D721Med (cell line): ENCODE measurements at regions not wholly inside any gene's neighbourhood (a gene's known extent, or its start where the extent isn't known, plus 50 kb on each side); places are given as distances from the start of the nearest gene placed in this dataset.

Experiments used
- DNase-seq: peaks from one replicate; pipeline ENCODE4 v3.0.0; 2011; ENCODE audit warnings: low spot score; ENCODE audit not compliant: insufficient read length
- FAIRE-seq: peaks from 2 replicates; lab custom pipeline; 2011; peaks lifted over from hg19 to GRCh38; lab: Jason Lieb, UNC
- CTCF ChIP-seq: IDR thresholded peaks from 2 replicates; pipeline ENCODE4 v1.5.1; 2012; ENCODE audit warnings: mild to moderate bottlenecking, control low read depth; ENCODE audit not compliant: insufficient read depth; ENCODE audit errors: missing control alignments

GRCh38 chr5:30401479-30402058 is 791.9 kb upstream of the CDH6 start:
- FAIRE-seq (peak; percentile 67), DNase-seq (no peak)
- peak; percentile 91 for TF ChIP-seq CTCF

GRCh38 chr5:30398423-30398822 is 795.1 kb upstream of the CDH6 start:
- TF ChIP-seq CTCF = no peak
- DNase-seq (no peak), FAIRE-seq (no peak)

GRCh38 chr5:30392897-30393296 is 800.6 kb upstream of the CDH6 start:
- no peak for TF ChIP-seq CTCF
- DNase-seq (no peak), FAIRE-seq (no peak)

GRCh38 chr5:30390095-30390494 is 803.4 kb upstream of the CDH6 start:
- no peak for DNase-seq
- no peak for FAIRE-seq

GRCh38 chr5:30387974-30388632 is 805.4 kb upstream of the CDH6 start:
- no peak for TF ChIP-seq CTCF
- no peak for DNase-seq
- FAIRE-seq = no peak

More at GRCh38 chr5:30390095-30390494, 803.4 kb upstream of the CDH6 start:
- TF ChIP-seq CTCF = no peak

GRCh38 chr5:30385754-30386153 is 807.7 kb upstream of the CDH6 start:
- DNase-seq (no peak), FAIRE-seq (no peak)
- no peak for TF ChIP-seq CTCF

GRCh38 chr5:30384171-30384570 is 809.3 kb upstream of the CDH6 start:
- TF ChIP-seq CTCF = no peak
- no peak for FAIRE-seq
- DNase-seq = no peak
